Activated CD4-positive, alpha-beta memory T cell treated with anti-CD3 and anti-CD28 coated beads, Interleukin-2, amount 10 ng/mL, durations not matched to agents 7 days and 5 days (primary cell): ENCODE measurements at regions not wholly inside any gene's neighbourhood (a gene's known extent, or its start where the extent isn't known, plus 50 kb on each side); places are given as distances from the start of the nearest gene placed in this dataset.

Source experiments
- CTCF ChIA-PET: fragments of 350-600 bp; sonication (Branson Sonifier 250); formaldehyde crosslinking; loops from one replicate; lab custom pipeline; 2021; ENCODE audit warnings: antibody characterized with exemption, inconsistent platforms; lab: Charles Lee
- POLR2A ChIA-PET: fragments of 350-600 bp; sonication (Branson Sonifier 250); formaldehyde crosslinking; loops from one replicate; lab custom pipeline; 2021; ENCODE audit warnings: antibody characterized with exemption; lab: Charles Lee
- DNase-seq: peaks from one replicate; pipeline ENCODE4 v3.0.0-alpha.2; 2020
- H3K27ac Mint-ChIP-seq: one replicate; pipeline ENCODE4 v1.8.0; 2021; ENCODE audit warnings: mild to moderate bottlenecking, mixed read lengths
- H3K27me3 Mint-ChIP-seq: one replicate; pipeline ENCODE4 v1.8.0; 2021; ENCODE audit warnings: mixed read lengths
- H3K36me3 Mint-ChIP-seq: one replicate; pipeline ENCODE4 v1.8.0; 2021; ENCODE audit warnings: low read depth, mixed read lengths
- H3K4me1 Mint-ChIP-seq: one replicate; pipeline ENCODE4 v1.8.0; 2021; ENCODE audit warnings: mixed read lengths
- H3K4me3 Mint-ChIP-seq: one replicate; pipeline ENCODE4 v1.8.0; 2021; ENCODE audit warnings: mild to moderate bottlenecking, mixed read lengths
- H3K9me3 Mint-ChIP-seq: one replicate; pipeline ENCODE4 v1.8.0; 2021; ENCODE audit warnings: mixed read lengths

DNA sequence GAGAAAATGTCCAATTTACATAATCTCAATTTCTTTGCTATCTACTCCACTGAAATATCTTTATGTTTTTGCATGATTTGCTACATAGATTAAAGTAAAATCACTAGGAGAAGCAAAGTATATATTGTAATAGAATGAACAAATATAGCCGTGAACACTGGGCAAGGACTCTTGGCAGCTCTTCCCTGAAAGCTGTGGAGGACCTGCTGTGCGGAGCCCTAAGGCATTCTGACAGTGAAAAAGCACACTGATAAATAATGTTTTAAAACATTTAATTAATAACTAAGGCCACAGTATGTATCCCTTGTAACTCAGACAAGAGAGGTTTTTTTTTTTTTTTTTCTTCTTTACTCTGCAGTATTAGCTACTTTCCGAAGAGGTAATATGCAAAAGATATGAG, 256.1 kb upstream of the DPYD start:
- no peaks in the 10 kb centered on the region for H3K36me3 Mint-ChIP-seq
- H3K27ac Mint-ChIP-seq = no peak overlapping the region
- POLR2A ChIA-PET = no interaction called here
- no peak overlapping the region for H3K4me3 Mint-ChIP-seq
- no peak for DNase-seq
- no peaks in the 10 kb centered on the region for H3K27me3 Mint-ChIP-seq
- CTCF ChIA-PET = no interaction called here
- H3K4me1 Mint-ChIP-seq = no peaks in the 10 kb centered on the region
- no peaks in the 10 kb centered on the region for H3K9me3 Mint-ChIP-seq

DNA sequence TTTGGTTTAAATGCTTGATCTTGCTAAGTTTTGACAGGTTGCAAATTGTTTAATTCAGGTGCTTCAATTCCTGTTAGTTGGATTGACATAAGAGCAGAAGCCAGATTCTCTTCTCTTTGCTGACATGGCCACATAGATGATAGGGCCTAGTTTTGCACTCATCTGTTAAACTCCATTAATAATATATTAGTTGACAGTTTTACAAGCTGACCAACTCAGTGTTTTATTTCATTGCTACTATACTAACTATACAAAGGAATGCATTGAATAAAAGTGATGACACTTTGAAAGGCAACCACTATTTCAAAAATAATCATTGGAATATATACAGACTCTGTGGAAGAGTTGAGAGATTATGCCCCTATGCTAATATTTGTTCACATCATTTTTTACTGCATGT, 255.6 kb upstream of the DPYD start:
- CTCF ChIA-PET = no interaction called here

DNA sequence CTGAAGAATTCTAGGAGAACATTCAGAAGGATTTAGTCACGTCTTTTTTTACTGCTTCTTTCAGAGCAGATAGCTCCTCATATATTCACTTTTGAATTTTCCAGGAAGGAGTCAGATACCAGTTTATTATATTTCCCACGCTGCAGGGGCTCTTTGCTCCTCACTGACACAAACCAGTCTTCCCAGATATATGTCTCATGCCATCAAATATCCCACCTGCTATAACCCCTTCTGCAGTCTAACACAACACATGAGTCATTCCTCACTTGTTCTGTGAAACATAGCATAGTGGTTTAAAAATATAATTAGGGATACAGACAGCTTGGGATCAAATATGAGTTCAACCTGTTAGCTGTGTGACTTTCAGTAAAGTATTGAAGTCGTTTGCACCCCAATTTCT, 251.7 kb upstream of the DPYD start:
- ChIA-PET POLR2A (no interaction called here), CTCF (no interaction called here)
- no peak overlapping the region for H3K27ac Mint-ChIP-seq
- no peaks in the 10 kb centered on the region for H3K36me3 Mint-ChIP-seq
- H3K4me3 Mint-ChIP-seq = no peak overlapping the region
- peaks cover 2% of the 10 kb centered on the region for H3K27me3 Mint-ChIP-seq
- no peaks in the 10 kb centered on the region for H3K4me1 Mint-ChIP-seq
- DNase-seq = no peak
- H3K9me3 Mint-ChIP-seq = no peaks in the 10 kb centered on the region

More for the DNA sequence above, 255.6 kb upstream of the DPYD start:
- POLR2A ChIA-PET = no interaction called here
- Mint-ChIP-seq H3K36me3 (no peaks in the 10 kb centered on the region), H3K4me3 (no peak overlapping the region), H3K9me3 (no peaks in the 10 kb centered on the region), H3K27me3 (no peaks in the 10 kb centered on the region), H3K27ac (no peak overlapping the region), H3K4me1 (no peaks in the 10 kb centered on the region)
- no peak for DNase-seq

DNA sequence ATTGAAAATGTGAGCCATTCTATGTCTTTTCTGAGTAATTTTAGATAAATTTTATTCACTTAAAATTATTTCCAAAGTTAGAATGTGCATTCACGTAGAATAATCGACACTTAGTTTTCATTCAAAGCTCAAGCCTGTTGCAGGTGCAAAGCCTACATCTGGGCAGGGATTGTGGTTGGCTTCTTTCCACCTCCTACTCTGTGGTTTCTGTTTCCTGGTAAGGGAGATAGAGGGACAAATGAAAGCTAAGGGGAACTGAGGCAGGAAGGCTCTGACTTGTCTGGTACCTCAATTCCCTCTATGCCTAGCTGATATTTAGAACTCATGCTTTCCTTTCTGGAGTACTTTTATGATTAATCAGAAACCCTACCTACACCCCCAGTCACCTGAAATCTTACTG, 251.2 kb upstream of the DPYD start:
- Mint-ChIP-seq H3K27ac (no peak overlapping the region), H3K9me3 (no peaks in the 10 kb centered on the region), H3K36me3 (no peaks in the 10 kb centered on the region), H3K4me3 (no peak overlapping the region), H3K4me1 (no peaks in the 10 kb centered on the region), H3K27me3 (peaks cover 2% of the 10 kb centered on the region)
- POLR2A ChIA-PET = no interaction called here
- CTCF ChIA-PET = no interaction called here
- DNase-seq = no peak

DNA sequence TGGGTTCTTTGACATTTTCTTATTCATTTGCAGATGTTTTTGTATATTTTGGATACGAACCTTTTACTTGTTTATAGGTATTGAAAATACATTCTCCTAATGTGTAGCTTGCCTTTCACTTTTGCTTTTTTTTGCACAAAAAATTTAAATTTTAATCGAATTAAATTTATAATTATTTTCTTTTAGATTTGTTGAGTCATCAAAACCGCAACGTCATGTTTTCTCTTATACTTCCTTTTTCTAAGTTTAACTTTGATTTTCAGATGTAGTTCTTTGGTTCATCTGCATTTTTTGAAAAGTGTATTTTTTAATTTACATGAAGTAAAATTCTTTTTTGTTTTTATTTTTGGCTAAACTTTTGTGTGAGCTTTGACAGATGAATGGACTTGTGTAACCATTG, 243.7 kb upstream of the DPYD start:
- POLR2A ChIA-PET = no interaction called here
- no peak for DNase-seq
- CTCF ChIA-PET = no interaction called here
- Mint-ChIP-seq H3K27me3 (peaks cover 4% of the 10 kb centered on the region), H3K9me3 (peaks cover 2% of the 10 kb centered on the region), H3K36me3 (no peaks in the 10 kb centered on the region), H3K4me3 (no peak overlapping the region), H3K27ac (no peak overlapping the region), H3K4me1 (no peaks in the 10 kb centered on the region)

DNA sequence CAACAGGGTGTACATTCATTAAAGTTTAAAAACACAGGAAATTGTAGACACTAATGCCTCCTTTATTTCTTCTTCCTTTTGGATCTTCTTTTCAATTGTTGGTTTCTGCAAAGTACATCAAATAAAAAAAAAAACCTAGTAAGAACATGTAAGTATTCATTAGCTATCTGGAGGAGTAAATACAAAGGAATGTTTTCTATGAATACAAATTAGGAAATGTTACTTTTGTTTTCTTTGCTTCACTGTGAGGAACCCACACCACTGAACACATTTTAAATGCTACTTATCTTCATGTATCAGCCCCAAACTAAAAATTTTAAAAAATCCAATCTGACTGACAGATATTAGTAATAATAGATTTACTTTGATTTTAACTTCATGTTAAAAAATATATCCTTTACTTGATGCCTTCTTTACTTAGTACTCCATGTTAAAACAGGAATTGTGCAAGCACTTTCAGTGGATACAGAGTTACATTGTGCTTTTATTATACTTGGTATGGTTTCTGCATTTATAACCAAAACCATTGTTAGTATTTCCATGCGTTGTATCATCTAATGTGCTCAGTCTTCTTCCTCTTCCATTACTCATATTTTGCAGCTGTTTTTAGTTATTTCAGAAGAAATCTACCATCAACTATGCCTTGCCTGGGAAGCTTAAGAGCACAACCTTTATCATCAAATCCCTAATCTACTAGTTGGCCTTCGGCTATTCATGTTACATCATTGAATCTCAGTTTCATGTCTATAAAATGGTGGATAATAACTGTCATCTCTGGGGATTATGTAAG, 236.9 kb upstream of the DPYD start:
- Mint-ChIP-seq H3K9me3 (no peaks in the 10 kb centered on the region), H3K27me3 (no peaks in the 10 kb centered on the region), H3K4me1 (no peaks in the 10 kb centered on the region), H3K36me3 (no peaks in the 10 kb centered on the region), H3K27ac (no peak overlapping the region), H3K4me3 (no peak overlapping the region)
- ChIA-PET CTCF (no interaction called here), POLR2A (no interaction called here)
- no peak for DNase-seq

DNA sequence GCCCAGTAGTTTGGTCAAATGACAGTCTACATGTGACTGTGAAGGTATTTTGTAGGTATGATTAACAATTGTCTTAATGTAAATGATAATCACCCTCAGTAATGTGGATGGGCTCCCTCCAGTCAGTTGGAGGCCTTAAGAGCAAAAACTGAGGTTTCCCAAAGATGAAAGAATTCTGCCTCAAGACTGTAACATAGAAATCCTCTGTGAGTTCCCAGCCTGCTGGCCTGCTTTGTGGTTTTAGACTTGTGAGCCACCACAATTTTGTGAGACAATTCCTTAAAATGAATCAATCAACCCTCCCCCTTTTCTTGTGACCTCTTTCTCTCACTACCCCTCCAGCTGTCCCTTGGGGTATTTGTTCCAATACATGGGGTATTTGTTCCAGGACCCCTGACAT, 226.4 kb upstream of the DPYD start:
- no peak overlapping the region for H3K4me3 Mint-ChIP-seq
- H3K9me3 Mint-ChIP-seq = no peaks in the 10 kb centered on the region
- no peaks in the 10 kb centered on the region for H3K4me1 Mint-ChIP-seq
- CTCF ChIA-PET = no interaction called here
- H3K27me3 Mint-ChIP-seq = no peaks in the 10 kb centered on the region
- no peak for DNase-seq
- H3K36me3 Mint-ChIP-seq = no peaks in the 10 kb centered on the region
- POLR2A ChIA-PET = no interaction called here
- H3K27ac Mint-ChIP-seq = no peak overlapping the region

DNA sequence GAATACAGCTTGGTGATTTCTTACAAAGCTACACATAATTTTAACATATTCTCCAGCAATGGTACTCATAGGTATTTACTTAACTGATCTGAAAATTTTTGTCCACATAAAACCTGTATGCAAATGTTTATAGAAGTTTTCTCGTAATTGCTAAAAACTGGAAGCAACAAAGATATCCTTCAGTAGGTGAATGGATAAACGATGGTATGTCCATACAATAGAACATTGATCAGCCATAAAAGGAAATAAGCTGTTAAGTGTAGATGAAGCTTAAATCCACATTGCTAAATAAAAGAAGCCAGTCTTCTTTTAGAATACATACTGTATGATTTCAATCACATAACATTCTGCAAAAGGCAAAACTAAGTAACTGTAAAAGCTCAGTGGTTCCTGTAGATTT, 224.8 kb upstream of the DPYD start:
- Mint-ChIP-seq H3K27me3 (no peaks in the 10 kb centered on the region), H3K27ac (no peak overlapping the region), H3K9me3 (no peaks in the 10 kb centered on the region), H3K36me3 (no peaks in the 10 kb centered on the region), H3K4me1 (no peaks in the 10 kb centered on the region), H3K4me3 (no peak overlapping the region)
- POLR2A ChIA-PET = no interaction called here
- DNase-seq = no peak
- CTCF ChIA-PET = no interaction called here

DNA sequence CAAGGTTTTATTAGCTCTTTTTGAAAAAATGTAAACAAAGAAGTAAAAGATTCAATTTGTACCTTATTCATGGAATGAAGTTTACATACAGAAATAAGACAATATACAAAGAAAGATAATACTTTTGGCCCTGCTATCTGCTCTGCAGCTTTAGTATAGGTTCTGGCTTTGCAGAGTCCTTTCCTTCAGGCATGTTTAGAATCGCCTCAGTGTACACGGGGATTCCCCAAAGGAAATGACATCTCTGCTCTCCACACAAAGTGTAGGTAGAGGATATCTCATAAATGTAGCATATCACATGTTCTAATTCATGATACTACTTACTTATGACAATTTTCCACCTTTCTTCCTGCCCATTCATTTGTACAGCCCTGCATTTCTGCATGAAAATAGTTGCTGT, 222.6 kb upstream of the DPYD start:
- POLR2A ChIA-PET = no interaction called here
- no peaks in the 10 kb centered on the region for H3K9me3 Mint-ChIP-seq
- CTCF ChIA-PET = no interaction called here
- no peaks in the 10 kb centered on the region for H3K36me3 Mint-ChIP-seq
- H3K4me3 Mint-ChIP-seq = no peak overlapping the region
- no peaks in the 10 kb centered on the region for H3K4me1 Mint-ChIP-seq
- H3K27ac Mint-ChIP-seq = no peak overlapping the region
- no peaks in the 10 kb centered on the region for H3K27me3 Mint-ChIP-seq
- DNase-seq = no peak

DNA sequence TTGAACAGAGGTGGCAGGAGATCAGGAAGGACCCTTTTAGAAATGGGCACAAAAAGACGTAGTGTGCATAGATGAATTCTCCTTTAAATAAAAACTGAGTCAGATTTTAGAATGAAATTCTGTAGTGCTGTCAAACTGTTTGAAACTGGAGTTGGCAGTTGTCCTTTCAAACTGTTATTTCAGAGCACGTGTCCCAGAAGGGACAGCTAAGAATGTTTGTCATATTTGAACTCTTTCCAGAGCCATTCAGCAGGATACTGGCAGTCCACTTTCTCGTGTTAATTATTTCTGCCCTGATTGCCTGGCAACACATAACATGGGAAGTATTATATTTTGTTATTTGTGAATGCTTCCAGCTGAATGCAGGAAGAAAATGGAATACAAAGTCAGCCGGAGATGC, 212.3 kb upstream of the DPYD start:
- no peaks in the 10 kb centered on the region for H3K4me1 Mint-ChIP-seq
- H3K9me3 Mint-ChIP-seq = no peaks in the 10 kb centered on the region
- CTCF ChIA-PET = no interaction called here
- H3K36me3 Mint-ChIP-seq = no peaks in the 10 kb centered on the region
- POLR2A ChIA-PET = no interaction called here
- no peak overlapping the region for H3K27ac Mint-ChIP-seq
- peaks cover 1% of the 10 kb centered on the region for H3K27me3 Mint-ChIP-seq
- no peak overlapping the region for H3K4me3 Mint-ChIP-seq
- DNase-seq = no peak

DNA sequence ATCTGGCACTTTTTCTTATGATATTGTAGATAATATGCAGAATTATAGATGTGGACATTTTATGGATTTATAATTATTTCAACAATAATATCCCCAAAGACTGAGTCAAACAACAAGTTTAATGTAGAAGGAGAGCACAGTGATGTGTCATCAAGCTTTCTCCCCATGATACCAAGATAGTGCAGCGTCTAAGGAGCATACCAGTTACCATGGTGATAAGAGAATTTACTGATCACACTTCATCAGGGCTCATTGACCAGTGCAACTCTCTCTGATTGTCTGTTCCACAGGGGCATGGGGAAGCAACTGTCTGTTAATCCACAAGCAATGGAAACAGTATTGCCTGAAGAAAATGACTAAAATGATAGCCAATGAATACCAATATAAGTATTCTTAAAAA, 209.6 kb upstream of the DPYD start:
- Mint-ChIP-seq H3K4me3 (no peak overlapping the region), H3K27me3 (peaks cover 1% of the 10 kb centered on the region), H3K4me1 (no peaks in the 10 kb centered on the region), H3K27ac (no peak overlapping the region), H3K9me3 (no peaks in the 10 kb centered on the region), H3K36me3 (no peaks in the 10 kb centered on the region)
- no peak for DNase-seq
- ChIA-PET CTCF (no interaction called here), POLR2A (no interaction called here)

DNA sequence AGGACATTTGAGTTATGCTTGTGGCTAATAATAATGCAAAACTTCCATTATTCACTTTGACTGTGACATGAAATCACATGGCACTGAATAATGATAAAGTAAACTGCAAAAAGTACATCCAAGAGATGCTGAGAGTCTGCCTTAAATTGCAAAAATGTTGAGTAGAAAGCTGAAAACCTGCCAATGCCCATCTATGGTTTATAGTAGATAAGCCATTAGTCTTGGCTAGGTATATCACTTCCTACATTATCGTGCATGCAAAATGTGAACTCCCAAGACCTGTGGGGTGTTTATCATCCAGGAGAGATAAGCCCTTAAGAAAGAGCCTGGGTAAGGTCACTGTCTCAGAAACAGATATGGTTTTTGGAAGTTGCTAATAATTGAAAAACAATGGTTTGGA, 208.7 kb upstream of the DPYD start:
- H3K4me3 Mint-ChIP-seq = no peak overlapping the region

DNA sequence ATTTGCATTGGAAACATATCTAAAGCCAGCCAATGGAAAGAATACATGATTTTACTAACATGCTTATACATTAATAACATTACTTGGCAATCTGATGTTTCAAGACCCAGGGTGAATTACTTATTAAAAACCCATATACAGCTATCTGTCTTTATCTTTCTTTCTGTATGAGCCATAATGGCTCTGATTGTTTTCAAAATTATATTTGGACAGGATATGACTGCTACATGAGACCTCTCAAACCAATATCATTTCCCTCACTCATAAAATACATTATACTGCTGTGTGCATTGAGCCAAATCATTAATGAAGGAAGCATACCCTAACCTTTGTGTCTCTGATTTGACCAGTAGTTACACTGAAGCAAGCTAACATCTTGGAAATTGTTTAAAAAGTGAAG, 205.9 kb upstream of the DPYD start:
- Mint-ChIP-seq H3K4me1 (no peaks in the 10 kb centered on the region), H3K27me3 (peaks cover 1% of the 10 kb centered on the region)

More for the DNA sequence above, 208.7 kb upstream of the DPYD start:
- Mint-ChIP-seq H3K9me3 (no peaks in the 10 kb centered on the region), H3K27me3 (peaks cover 1% of the 10 kb centered on the region), H3K4me1 (no peaks in the 10 kb centered on the region), H3K36me3 (no peaks in the 10 kb centered on the region), H3K27ac (no peak overlapping the region)
- ChIA-PET CTCF (no interaction called here), POLR2A (no interaction called here)
- DNase-seq = no peak

DNA sequence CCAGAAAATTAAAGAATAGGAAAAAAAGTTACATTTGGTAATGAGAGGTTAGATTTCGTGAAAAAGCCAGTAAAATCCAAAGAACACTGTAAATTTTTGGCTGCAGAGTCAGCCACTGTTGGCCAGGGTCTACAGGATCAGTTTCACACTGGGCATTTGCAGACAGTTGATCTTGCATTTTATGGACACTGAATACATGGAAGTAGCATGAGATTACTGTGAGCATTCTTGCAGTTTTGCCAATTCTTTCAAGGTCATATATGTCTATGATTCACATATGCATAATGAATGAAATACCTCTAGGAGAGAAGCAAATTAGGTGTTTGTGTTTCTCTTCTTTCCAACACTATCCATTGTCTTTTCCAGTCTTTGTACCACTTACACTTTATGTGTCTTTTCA, 200.8 kb upstream of the DPYD start:
- H3K4me3 Mint-ChIP-seq = no peak overlapping the region
- H3K27ac Mint-ChIP-seq = no peak overlapping the region
- H3K4me1 Mint-ChIP-seq = no peaks in the 10 kb centered on the region
- H3K36me3 Mint-ChIP-seq = no peaks in the 10 kb centered on the region
- ChIA-PET POLR2A (no interaction called here), CTCF (no interaction called here)
- H3K9me3 Mint-ChIP-seq = no peaks in the 10 kb centered on the region
- H3K27me3 Mint-ChIP-seq = no peaks in the 10 kb centered on the region
- DNase-seq = no peak

More for the DNA sequence above, 205.9 kb upstream of the DPYD start:
- H3K9me3 Mint-ChIP-seq = no peaks in the 10 kb centered on the region
- ChIA-PET CTCF (no interaction called here), POLR2A (no interaction called here)
- no peaks in the 10 kb centered on the region for H3K36me3 Mint-ChIP-seq
- H3K4me3 Mint-ChIP-seq = no peak overlapping the region
- H3K27ac Mint-ChIP-seq = no peak overlapping the region
- no peak for DNase-seq
